ENCODE measurements at regions not wholly inside any gene's neighbourhood (a gene's known extent, or its start where the extent isn't known, plus 50 kb on each side); places are given as distances from the start of the nearest gene placed in this dataset.

GRCh38 chr6:91293395-91293794, 706.5 kb upstream of the MAP3K7 start:
- ChIA-PET POLR2A (ENCODE audit: low non-redundant PET) (no interaction called here), CTCF (interaction anchor here (0.6 kb wide), 1 partner anchor 29 kb away, joined by 4 read pairs; no protein-coding TSS in a partner anchor)
- H3K27ac ChIP-seq = no peak overlapping the region
- no peak for DNase-seq (ENCODE audit: low spot score)
- no peak for TF ChIP-seq CTCF (conservative IDR thresholded peaks at IDR 0.05; ENCODE audit: low read depth)

GRCh38 chr6:91291071-91291470, 704.2 kb upstream of the MAP3K7 start:
- no peak for TF ChIP-seq CTCF (conservative IDR thresholded peaks at IDR 0.05; ENCODE audit: low read depth)
- no peak overlapping the region for H3K27ac ChIP-seq
- ChIA-PET POLR2A (ENCODE audit: low non-redundant PET) (no interaction called here), CTCF (no interaction called here)
- no peak for DNase-seq (ENCODE audit: low spot score)

GRCh38 chr6:91288741-91289140, 701.9 kb upstream of the MAP3K7 start:
- TF ChIP-seq CTCF (conservative IDR thresholded peaks at IDR 0.05; ENCODE audit: low read depth) = no peak
- no peak for DNase-seq (ENCODE audit: low spot score)
- ChIA-PET POLR2A (ENCODE audit: low non-redundant PET) (no interaction called here), CTCF (interaction anchor here (0.6 kb wide), 2 partner anchors 19 to 1972 kb away, joined by 4 read pairs; no protein-coding TSS in a partner anchor)
- H3K27ac ChIP-seq = no peak overlapping the region

- no peak for TF ChIP-seq CTCF (conservative IDR thresholded peaks at IDR 0.05; ENCODE audit: low read depth)
- CTCF ChIA-PET = no interaction called here
- H3K27ac ChIP-seq = no peak overlapping the region
- DNase-seq (ENCODE audit: low spot score) = no peak
- POLR2A ChIA-PET (ENCODE audit: low non-redundant PET) = no interaction called here
Measured at GRCh38 chr6:91281901-91282300, 695.0 kb upstream of the MAP3K7 start.

GRCh38 chr6:91280494-91280830, 693.6 kb upstream of the MAP3K7 start:
- ChIA-PET CTCF (no interaction called here), POLR2A (ENCODE audit: low non-redundant PET) (interaction anchor here (0.6 kb wide), 1 partner anchor 300 kb away, joined by 3 read pairs; no protein-coding TSS in a partner anchor)
- no peak for TF ChIP-seq CTCF (conservative IDR thresholded peaks at IDR 0.05; ENCODE audit: low read depth)
- no peak overlapping the region for H3K27ac ChIP-seq
- DNase-seq (ENCODE audit: low spot score) = no peak

GRCh38 chr6:91279740-91280493, 693.0 kb upstream of the MAP3K7 start:
- TF ChIP-seq CTCF (conservative IDR thresholded peaks at IDR 0.05; ENCODE audit: low read depth) = no peak
- POLR2A ChIA-PET (ENCODE audit: low non-redundant PET) = interaction anchor here (0.6 kb wide), 1 partner anchor 300 kb away, joined by 3 read pairs; no protein-coding TSS in a partner anchor
- no peak for DNase-seq (ENCODE audit: low spot score)
- H3K27ac ChIP-seq = no peak overlapping the region
- CTCF ChIA-PET = no interaction called here
